Dendritic cell treated with granulocyte-macrophage colony-stimulating factor and Interleukin-4, amounts not matched to agents 40 ng/mL and 50 ng/mL, for 4 days (primary cell): ENCODE measurements at regions not wholly inside any gene's neighbourhood (a gene's known extent, or its start where the extent isn't known, plus 50 kb on each side); places are given as distances from the start of the nearest gene placed in this dataset.

Experiments
- H3K27ac Mint-ChIP-seq: one replicate; pipeline ENCODE4 v1.8.0; 2022; ENCODE audit warnings: mild to moderate bottlenecking, mixed read lengths
- H3K27me3 Mint-ChIP-seq: one replicate; pipeline ENCODE4 v1.8.0; 2022; ENCODE audit warnings: mild to moderate bottlenecking, mixed read lengths
- H3K36me3 Mint-ChIP-seq: one replicate; pipeline ENCODE4 v1.8.0; 2022; ENCODE audit warnings: low read depth, mixed read lengths
- H3K4me1 Mint-ChIP-seq: one replicate; pipeline ENCODE4 v1.8.0; 2022; ENCODE audit warnings: low read depth, mixed read lengths
- H3K4me3 Mint-ChIP-seq: one replicate; pipeline ENCODE4 v1.8.0; 2022; ENCODE audit warnings: mild to moderate bottlenecking, moderate library complexity, mixed read lengths
- H3K9me3 Mint-ChIP-seq: one replicate; pipeline ENCODE4 v1.8.0; 2022; ENCODE audit warnings: mixed read lengths
- intact Hi-C: fragments of 100-400 bp; cut with micrococcal nuclease; formaldehyde crosslinking; loops from one replicate; pipeline ENCODE4 v1.15.0; 2022

DNA sequence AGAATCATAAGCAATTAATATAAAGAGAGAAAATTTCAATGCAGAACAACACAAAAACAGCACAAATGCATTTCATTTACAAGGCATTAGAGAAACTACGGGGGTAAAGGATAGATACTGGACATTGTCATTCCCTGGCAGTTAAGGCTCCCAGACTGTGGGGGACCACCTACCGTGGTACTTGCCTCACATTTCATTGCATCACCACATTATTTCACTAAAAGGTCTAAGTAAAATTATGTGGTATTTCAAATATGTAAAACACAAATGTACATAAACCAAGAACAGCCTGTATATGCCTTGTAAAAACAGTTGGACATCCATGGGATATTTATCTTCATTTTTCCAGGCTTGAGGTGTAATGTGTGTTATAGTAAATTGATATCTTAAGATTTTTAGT, 571.2 kb upstream of the ZNF462 start:
- no peaks in the 10 kb centered on the region for H3K9me3 Mint-ChIP-seq
- H3K27ac Mint-ChIP-seq: no peak overlapping the region
- H3K4me1 Mint-ChIP-seq: no peaks in the 10 kb centered on the region
- no peak overlapping the region for H3K4me3 Mint-ChIP-seq
- H3K27me3 Mint-ChIP-seq: no peaks in the 10 kb centered on the region
- no peaks in the 10 kb centered on the region for H3K36me3 Mint-ChIP-seq
- intact Hi-C loops: no loop called here

DNA sequence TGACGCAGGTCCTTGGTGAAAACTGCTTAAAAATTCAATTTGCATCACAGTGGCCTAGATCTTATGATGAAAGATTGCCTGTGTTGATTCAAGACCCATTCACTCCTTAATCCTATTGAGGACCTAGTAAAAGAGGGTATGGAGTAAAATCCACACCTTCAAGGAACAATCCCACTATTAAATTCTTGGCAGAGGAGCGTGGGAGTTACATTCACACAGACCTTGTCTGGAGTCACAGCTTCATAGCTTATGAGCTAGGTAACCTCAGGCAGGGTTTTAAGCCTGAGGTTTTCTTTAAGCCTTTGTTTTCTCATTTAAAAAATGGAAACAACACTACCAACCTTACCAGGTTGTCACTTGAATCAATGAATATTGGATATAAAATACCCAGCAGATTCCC, 566.5 kb upstream of the ZNF462 start:
- Mint-ChIP-seq H3K27me3 (no peaks in the 10 kb centered on the region), H3K4me3 (no peak overlapping the region), H3K36me3 (no peaks in the 10 kb centered on the region), H3K4me1 (no peaks in the 10 kb centered on the region), H3K9me3 (no peaks in the 10 kb centered on the region), H3K27ac (no peak overlapping the region)
- intact Hi-C loops: no loop called here

DNA sequence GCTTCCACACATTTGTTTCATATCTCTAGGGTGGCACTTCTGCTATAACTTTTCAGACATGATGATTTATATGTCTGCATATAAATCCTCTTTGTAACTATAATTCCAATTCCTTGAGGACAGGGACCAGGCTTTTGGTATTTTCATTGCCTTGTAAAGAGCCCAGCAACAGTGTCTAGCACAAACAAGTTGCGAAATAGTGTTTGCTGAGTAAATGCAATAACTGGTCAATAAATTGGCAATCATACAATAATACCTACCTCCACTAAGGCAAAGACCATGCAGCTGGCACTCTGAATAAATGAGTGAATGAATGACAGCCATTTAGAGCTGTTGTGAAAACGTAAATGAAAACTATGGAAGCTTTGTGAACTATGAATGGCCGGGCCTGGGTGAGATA, 564.0 kb upstream of the ZNF462 start:
- Mint-ChIP-seq H3K36me3 (no peaks in the 10 kb centered on the region), H3K27me3 (no peaks in the 10 kb centered on the region), H3K9me3 (no peaks in the 10 kb centered on the region), H3K4me3 (no peak overlapping the region), H3K4me1 (no peaks in the 10 kb centered on the region), H3K27ac (no peak overlapping the region)
- intact Hi-C loops: no loop called here

DNA sequence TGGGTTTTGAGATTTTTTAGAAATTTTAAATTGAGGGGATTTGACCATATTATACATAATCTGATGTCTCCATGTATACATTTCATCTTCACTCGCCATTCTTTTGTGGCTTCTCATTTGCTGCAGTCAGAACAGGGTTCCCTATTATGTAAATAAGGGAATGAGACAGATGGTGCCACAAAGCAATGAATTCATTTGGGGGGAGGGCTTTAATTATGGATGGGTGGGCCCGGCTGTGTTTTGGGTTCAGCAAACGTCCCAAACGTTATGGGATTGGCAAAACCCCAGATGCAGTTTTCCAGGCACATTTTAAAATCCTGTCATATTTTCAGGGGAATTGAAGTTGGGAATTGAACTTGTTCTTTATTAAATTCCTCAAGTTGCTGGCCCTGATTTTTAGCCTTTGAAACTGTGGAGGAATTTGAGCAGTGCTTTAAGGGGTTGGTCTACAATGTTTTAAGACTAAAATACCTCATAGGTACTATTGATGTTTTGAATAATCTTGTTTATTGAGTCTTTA, 558.5 kb upstream of the ZNF462 start:
- H3K9me3 Mint-ChIP-seq: no peaks in the 10 kb centered on the region
- no peaks in the 10 kb centered on the region for H3K27me3 Mint-ChIP-seq

DNA sequence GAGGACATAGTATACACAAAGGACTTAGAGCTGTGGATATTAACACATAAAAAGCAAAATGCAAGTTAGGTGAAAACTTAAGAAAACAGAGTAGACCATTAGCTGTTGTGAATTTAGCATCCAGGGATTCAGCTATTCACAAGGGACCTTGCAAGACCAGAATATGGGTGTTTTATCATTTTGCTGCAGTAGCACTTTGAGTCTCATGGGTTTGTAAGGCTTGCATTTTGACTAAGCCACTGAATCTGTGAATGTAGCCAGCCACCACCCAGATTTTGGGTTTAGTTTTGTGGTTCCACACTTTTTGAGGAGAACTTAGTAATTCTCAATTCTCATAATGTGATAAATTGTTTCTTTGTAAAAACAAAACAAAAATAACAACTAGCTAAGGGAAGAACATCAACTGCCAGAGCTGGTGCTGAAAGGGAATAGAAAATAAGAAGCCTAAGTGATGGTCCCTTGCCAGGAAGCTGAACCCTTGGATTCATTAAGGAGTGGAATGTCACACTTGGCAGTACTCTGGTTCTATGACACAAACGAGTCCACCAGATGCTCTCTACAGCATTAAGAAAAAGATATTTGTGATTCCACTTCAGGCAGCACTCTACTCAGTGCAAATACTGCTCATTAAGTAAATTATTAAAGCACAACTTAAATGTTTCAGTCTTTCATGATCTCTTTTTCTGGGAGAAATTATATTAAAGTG, 557.4 kb upstream of the ZNF462 start:
- Mint-ChIP-seq H3K27me3 (no peaks in the 10 kb centered on the region), H3K4me1 (no peaks in the 10 kb centered on the region), H3K9me3 (no peaks in the 10 kb centered on the region), H3K4me3 (no peak overlapping the region), H3K27ac (no peak overlapping the region), H3K36me3 (no peaks in the 10 kb centered on the region)
- intact Hi-C loops: no loop called here

More for the DNA sequence above, 558.5 kb upstream of the ZNF462 start:
- Mint-ChIP-seq H3K4me1 (no peaks in the 10 kb centered on the region), H3K4me3 (no peak overlapping the region), H3K27ac (no peak overlapping the region), H3K36me3 (no peaks in the 10 kb centered on the region)
- intact Hi-C loops: no loop called here

DNA sequence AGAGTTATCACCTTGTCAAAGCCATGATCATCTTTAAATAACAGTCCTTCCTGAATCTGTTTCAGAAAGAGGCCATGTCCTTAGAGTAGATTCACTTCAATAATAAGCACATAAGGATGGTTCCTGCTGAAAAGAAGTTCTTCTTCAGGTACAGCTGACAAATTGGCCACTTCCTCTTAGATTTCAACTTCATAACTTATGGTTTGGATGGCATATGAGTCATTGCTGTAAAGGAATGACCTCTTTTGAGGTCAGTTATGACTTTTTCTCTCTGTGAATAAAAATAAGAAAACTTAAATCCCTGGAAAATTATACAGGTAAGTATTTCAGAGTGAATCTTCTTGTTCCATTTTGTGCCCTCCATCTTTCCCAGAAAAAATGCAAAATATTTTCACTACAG, 555.3 kb upstream of the ZNF462 start:
- Mint-ChIP-seq H3K4me3 (no peak overlapping the region), H3K9me3 (no peaks in the 10 kb centered on the region), H3K27ac (no peak overlapping the region), H3K4me1 (no peaks in the 10 kb centered on the region), H3K36me3 (no peaks in the 10 kb centered on the region), H3K27me3 (no peaks in the 10 kb centered on the region)
- intact Hi-C loops: no loop called here

DNA sequence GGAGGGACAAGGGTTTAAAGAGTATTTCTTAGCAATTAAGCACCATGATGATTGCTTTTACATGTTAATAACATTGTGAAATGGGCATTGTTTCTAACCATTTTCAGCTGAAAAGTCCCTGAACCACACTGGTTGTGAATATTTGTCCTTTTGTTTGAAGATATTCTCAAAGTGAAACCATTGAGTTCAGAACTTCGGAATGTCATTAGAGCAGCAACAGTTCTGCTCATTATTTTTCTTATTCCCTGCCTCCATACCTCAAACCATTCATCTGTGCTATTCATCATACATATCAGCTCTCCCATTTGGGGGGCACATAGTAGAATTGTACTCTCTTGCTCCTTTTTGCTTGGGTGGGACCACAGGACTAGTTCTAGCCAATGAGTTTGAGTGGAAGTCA, 553.0 kb upstream of the ZNF462 start:
- H3K36me3 Mint-ChIP-seq: no peaks in the 10 kb centered on the region
- no peak overlapping the region for H3K27ac Mint-ChIP-seq
- intact Hi-C loops: no loop called here
- no peaks in the 10 kb centered on the region for H3K4me1 Mint-ChIP-seq
- H3K9me3 Mint-ChIP-seq: no peaks in the 10 kb centered on the region
- no peak overlapping the region for H3K4me3 Mint-ChIP-seq
- no peaks in the 10 kb centered on the region for H3K27me3 Mint-ChIP-seq

DNA sequence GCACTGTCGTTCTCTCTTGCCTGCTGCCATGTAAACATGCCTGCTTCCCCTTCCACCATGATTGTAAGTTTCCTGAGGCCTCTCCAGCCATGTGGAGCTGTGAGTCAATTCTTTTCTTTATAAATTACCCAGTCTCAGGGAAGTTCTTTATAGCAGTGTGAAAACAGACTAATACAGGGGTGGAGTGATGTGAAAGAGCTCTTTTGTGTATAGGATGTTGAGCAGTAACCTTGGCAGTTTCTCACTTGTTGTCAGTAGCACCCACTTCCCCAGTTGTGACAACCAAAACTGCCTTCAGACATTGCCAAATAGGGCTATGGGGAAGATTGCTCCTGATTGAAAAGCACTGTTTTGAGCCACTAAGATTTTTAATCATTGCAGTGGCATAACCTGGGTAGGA, 552.2 kb upstream of the ZNF462 start:
- Mint-ChIP-seq H3K27me3 (no peaks in the 10 kb centered on the region), H3K36me3 (no peaks in the 10 kb centered on the region), H3K4me3 (no peak overlapping the region), H3K9me3 (no peaks in the 10 kb centered on the region), H3K27ac (no peak overlapping the region), H3K4me1 (no peaks in the 10 kb centered on the region)
- intact Hi-C loops: no loop called here

DNA sequence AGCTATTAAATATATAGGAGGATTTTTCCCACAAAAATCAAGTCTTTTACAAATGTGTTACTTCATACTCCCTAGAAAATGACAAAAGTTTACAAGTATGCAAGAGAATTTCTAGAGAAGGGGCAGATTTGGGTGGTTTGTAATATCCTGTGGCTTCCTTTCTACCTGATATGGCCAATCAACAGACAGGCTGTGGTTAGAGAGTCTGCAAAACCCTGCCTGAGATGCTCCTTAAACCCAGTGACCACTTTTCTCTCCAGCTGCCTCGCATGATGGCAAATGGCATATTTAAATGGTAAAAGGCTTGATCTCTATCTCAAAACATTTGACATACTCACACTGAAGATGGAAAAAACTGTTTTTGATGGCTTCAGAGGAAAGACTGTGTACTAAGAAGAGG, 550.1 kb upstream of the ZNF462 start:
- H3K27me3 Mint-ChIP-seq: no peaks in the 10 kb centered on the region
- H3K9me3 Mint-ChIP-seq: no peaks in the 10 kb centered on the region
- H3K4me3 Mint-ChIP-seq: no peak overlapping the region
- intact Hi-C loops: no loop called here
- H3K4me1 Mint-ChIP-seq: no peaks in the 10 kb centered on the region
- H3K27ac Mint-ChIP-seq: no peak overlapping the region
- H3K36me3 Mint-ChIP-seq: no peaks in the 10 kb centered on the region

DNA sequence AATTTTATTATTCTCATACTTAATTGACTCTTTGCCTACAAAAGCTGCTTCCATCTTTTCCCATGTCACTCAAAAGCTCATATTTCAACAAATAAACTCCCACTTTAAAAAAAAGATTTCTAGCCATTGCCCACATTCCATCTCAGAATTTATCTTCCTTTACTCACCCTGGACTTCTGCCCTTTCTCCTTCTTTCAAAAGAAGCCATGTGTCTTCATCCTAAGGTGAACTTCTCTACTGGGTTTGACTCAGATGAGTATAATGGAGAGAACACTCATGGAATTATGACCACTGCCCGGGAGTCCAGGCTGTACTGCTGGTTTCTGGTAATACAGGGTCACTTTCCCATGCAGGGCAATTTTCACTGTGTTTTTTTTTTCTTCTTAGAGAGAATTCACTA, 548.5 kb upstream of the ZNF462 start:
- H3K9me3 Mint-ChIP-seq: no peaks in the 10 kb centered on the region
- H3K4me3 Mint-ChIP-seq: no peak overlapping the region
- no peak overlapping the region for H3K27ac Mint-ChIP-seq
- H3K27me3 Mint-ChIP-seq: no peaks in the 10 kb centered on the region
- no peaks in the 10 kb centered on the region for H3K36me3 Mint-ChIP-seq
- intact Hi-C loops: no loop called here
- no peaks in the 10 kb centered on the region for H3K4me1 Mint-ChIP-seq

DNA sequence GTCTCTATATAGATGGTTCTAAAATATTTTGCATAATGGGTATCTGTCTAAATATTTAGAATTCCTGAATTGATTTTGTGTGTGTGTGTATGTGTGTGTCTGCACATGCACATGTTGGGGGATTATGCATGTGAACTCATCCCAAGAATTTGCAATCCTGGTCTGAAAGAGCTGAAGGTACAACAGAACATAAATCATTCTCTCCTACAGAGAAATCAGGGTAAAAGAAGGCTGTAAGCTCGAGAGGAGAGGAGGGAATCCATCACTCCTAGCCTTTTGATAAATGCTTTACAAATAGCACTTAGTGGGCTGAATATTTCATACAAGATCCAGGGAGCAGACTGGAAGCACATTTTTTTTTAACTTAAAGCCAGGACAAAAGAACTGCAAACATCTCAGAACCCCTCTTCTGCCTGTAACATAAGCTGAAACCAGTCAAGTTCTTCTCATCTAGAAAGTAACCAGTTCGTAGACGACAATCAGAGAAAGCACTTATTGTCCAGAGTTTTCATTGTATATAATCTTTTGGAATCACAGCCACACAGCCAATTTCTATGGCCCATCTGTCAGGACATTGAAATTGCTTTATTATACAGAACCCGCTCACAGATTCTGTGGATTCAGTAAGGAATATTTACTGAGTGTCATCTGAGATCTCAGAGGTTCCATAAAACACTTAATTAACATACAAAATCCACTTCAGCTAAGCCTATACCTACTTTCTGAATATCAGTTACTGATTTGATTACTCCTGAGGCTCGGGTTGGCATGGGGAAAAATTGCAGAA, 541.4 kb upstream of the ZNF462 start:
- Mint-ChIP-seq H3K9me3 (no peaks in the 10 kb centered on the region), H3K4me1 (no peaks in the 10 kb centered on the region), H3K27me3 (no peaks in the 10 kb centered on the region), H3K27ac (no peak overlapping the region), H3K36me3 (no peaks in the 10 kb centered on the region), H3K4me3 (no peak overlapping the region)
- intact Hi-C loops: no loop called here

DNA sequence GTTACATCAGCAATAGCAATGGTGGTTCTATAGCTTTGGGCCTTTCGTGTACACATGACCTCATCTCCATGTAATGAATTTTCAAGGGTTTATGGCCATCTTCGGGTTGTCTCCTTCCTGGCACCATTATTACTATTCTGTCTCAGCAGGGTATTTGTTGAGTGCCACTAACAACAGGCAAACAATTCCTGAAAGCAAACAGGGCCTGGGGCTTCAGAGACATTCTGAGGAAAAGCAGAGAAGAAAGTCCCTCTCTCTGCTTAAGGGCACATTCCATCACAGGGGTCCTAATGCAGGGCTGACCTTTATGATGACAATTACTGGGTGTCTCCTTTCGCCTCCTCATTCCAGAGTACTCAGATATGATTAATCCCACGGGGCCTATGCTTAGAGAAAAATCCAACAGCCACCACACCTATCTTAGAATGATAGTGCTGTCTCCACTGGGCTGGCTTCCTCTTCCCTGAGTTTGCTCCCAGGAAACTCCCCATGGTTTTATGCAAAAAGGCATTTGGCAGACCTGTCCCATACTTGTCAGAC, 540.2 kb upstream of the ZNF462 start:
- no peaks in the 10 kb centered on the region for H3K4me1 Mint-ChIP-seq
- intact Hi-C loops: no loop called here
- no peaks in the 10 kb centered on the region for H3K9me3 Mint-ChIP-seq
- no peaks in the 10 kb centered on the region for H3K27me3 Mint-ChIP-seq
- H3K27ac Mint-ChIP-seq: no peak overlapping the region
- no peak overlapping the region for H3K4me3 Mint-ChIP-seq
- no peaks in the 10 kb centered on the region for H3K36me3 Mint-ChIP-seq

DNA sequence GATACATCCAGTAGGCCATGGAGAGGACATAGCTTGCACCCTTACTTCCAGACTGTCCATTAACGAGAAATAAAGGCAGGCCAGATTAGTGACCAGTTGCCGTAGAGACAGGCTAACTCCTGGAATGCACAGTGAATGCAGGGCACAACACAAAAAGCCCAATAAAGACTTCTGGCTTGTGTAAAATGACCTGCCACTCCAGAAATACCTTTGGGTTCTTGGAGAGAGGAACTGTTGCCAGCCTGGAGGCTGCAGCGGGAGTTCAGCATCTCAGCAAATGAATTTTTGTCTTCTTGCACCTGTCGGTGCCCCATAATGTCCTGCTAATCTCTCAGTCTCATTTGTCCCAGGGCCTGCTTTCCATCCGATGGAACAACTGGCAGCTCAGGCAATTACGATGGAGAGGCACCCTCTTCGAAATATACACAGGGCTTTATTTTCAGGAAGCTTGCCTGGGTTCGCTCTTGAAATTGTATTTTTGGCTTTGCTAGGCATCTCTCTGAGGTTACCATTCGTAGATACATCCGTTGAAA, 538.8 kb upstream of the ZNF462 start:
- intact Hi-C loops: no loop called here
- no peaks in the 10 kb centered on the region for H3K36me3 Mint-ChIP-seq
- H3K4me1 Mint-ChIP-seq: no peaks in the 10 kb centered on the region
- no peaks in the 10 kb centered on the region for H3K9me3 Mint-ChIP-seq
- H3K4me3 Mint-ChIP-seq: no peak overlapping the region
- H3K27me3 Mint-ChIP-seq: no peaks in the 10 kb centered on the region
- no peak overlapping the region for H3K27ac Mint-ChIP-seq

DNA sequence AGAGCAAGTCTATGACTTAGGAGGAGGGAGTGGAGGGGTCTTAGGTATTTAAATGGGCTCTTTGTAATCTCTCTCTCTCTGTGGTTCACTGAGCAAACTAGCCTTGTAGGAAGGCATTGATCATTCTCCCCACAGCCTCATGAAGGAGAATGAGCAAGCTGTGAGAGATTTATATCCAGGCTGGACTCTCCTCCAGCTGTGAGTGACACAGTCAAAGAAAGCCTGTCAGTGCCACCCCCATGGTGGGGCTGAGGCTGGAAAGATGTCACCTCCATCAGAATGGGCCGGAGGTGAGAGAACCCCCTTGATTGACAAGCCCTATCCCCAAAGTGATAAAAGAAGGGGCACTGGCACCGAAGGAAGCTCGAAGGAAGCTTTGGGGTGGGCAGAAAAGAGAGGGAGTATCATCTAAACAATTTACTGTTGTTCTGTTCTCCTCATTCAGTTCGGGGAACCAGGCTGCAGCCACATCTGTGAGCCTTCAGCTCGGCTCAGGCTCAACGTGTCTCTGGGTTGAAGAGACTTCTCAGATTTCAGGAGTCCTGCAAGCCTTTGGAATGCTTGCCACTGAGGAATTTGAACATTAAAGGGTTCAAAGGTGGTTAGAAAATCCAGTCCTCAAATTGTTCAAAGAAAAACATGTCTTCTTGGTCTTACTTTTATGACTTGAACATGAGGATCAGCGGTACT, 538.2 kb upstream of the ZNF462 start:
- Mint-ChIP-seq H3K4me3 (no peak overlapping the region), H3K36me3 (no peaks in the 10 kb centered on the region), H3K4me1 (no peaks in the 10 kb centered on the region), H3K27me3 (no peaks in the 10 kb centered on the region), H3K9me3 (no peaks in the 10 kb centered on the region), H3K27ac (no peak overlapping the region)
- intact Hi-C loops: no loop called here
